ENCODE measurements at regions not wholly inside any gene's neighbourhood (a gene's known extent, or its start where the extent isn't known, plus 50 kb on each side); places are given as distances from the start of the nearest gene placed in this dataset.
"Not testable (repeated sequence)": the region's sequence is repeated elsewhere in the genome, so short reads cannot be mapped to it uniquely, and the experiment has no call there.

DNA sequence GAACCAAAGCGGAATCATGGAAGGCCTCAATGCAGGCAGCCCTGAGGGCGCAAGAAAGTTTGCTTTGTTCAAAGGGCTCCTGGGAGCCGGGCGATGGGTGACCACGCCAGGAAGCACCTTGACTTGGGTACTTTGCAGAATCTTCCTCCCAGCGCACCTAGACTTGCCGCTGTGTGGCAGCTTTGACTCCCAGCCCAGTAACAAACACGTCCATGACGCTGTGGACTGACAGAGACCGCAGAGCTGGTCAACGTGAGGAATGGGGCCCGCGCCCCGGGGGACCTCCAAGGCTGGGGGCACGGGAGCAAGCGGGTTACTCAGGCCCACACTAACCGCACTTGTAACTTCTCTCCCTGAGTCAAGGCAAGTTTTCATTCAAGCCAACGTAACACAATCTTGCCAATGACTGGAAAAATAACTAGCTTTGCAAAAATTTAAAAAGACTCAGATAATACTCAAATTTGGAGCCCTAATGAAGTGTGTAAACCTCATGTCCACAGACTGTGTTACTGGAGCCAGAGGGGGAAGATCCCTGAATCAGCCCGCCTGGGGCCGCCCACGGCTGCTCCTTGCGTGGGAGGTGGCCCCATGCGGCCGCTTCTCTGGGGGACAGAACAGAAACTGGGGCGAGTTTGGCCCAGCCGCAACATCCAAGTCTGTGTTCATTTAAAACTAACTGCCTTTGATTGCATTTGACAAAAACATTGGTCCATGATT is 130.8 kb downstream of the DNAJB6 start:
- DNase-seq: no peak

DNA sequence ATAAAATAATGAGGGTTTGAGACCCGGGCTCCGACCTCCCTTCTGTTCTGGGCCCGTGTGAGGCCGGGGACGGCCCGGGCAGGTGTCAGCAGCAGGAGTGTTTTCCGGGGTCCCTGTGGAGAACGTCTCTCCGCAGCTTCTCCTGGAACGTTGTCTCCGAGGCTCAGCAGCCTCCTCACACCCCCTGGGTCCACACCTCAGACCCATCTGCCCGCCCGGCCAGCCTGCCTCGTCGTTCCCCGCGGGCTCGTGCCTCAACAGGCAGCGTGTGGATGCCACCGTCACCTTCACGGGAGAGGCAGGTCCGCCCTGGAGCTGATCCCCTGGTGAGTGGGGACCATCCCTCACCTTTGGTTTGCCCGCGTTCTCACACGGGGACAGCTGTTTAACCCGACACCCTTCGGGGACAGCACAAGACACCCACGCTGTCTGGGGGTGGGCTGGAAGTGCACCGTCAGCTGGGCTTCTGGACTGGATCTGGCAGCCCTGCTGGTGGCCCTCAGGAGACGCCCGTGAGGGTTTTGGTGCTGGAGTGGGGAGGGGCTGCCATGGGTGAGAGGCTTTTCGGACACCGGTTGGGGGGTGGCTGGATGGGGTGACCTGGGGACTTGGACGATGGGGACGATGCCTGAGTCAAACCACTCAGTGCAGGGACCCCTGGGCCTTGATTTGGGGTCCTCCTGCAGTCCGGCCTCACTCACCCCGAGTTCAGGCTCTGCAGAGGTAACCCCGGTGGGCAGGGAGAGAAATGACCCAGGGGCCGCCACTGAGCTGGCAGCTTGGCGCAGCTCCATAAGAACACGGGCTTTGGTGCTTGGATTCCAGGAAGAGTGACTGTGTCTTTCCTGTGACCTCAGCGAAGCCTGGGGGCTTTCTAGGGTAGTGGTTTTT is 131.7 kb downstream of the DNAJB6 start:
- DNase-seq: no peak

- no peak for DNase-seq
Measured at GRCh38 chr7:157469181-157470016, 132.6 kb downstream of the DNAJB6 start.

- DNase-seq: no peak
Measured at GRCh38 chr7:157470017-157470322, 133.2 kb downstream of the DNAJB6 start.

- DNase-seq: no peak
Measured at GRCh38 chr7:157470701-157471131, 133.9 kb downstream of the DNAJB6 start.

- DNase-seq: no peak
Measured at GRCh38 chr7:157471259-157472125, 134.7 kb downstream of the DNAJB6 start.

GRCh38 chr7:157472311-157473050 is 135.7 kb downstream of the DNAJB6 start:
- DNase-seq: no peak

GRCh38 chr7:157473051-157473569 is 136.3 kb downstream of the DNAJB6 start:
- no peak for DNase-seq

DNA sequence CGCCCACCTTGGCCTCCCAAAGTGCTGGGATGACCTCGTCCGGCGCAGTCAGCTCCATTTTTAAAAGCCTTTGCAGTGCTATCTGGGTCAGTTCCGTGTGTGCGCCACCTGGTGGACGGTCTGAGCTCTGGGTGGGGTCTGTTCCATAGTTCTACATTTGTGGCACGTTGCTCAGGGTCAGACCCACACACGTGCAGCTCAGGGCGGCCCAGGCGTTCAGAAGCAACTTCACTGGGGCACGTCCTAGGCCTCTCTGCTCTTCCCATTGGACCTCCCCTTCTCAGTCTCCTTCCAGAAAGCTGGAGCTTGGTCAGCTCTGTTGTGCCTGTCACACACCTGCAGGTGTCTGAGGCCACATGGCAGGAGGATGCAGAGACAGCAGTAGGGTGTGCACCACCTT is 137.9 kb downstream of the DNAJB6 start:
- DNase-seq: peak; percentile 18

GRCh38 chr7:157475095-157475494 is 138.3 kb downstream of the DNAJB6 start:
- no peak for DNase-seq

- no peak for DNase-seq
Measured at GRCh38 chr7:157475601-157476000, 138.8 kb downstream of the DNAJB6 start.

GRCh38 chr7:157476201-157476600 is 139.4 kb downstream of the DNAJB6 start:
- no peak for DNase-seq

DNA sequence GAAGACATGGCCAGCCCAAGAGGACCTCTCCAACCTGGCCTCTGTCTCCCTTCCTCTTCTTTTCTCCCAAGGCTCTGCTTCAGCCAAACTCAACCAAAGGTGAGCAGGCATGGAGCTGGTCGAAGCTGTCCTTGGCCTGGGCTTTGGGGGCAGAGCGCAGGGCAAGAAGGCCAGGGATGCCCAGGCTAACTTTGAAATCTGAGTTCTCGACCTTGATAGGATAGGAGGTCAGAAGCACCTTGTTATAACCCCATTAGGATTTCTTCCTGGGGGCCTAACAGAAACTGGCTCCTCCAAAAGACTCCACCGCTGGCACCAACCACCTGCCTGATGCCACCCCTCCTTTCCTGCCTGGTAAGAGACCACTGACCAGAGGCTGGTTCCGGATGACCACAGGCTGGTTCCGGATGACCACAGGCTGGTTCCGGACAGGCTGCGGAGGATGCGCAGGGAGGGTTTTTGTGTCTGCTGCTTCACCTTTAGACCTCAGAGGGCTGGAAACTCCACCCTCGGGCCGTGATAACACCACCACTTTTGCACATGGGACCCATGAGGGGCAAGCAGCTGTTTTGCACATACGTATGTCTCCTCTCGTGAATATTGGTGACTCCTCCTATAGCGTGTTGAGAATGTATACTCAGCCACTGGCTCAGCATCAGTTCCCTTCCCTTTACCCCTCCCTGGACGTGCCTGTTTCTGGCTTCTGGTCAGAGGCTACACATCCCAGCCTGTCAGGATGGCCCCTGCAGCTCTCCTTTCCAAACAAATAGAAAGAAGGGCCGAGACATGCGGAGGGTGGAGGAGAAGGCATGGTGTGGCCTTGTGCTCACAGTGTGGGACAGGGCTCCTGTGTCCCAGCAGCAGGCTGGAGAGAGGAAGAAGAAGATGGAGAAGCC is 140.1 kb downstream of the DNAJB6 start:
- DNase-seq: no peak

GRCh38 chr7:157477550-157478212 is 140.9 kb downstream of the DNAJB6 start:
- DNase-seq: no peak

DNA sequence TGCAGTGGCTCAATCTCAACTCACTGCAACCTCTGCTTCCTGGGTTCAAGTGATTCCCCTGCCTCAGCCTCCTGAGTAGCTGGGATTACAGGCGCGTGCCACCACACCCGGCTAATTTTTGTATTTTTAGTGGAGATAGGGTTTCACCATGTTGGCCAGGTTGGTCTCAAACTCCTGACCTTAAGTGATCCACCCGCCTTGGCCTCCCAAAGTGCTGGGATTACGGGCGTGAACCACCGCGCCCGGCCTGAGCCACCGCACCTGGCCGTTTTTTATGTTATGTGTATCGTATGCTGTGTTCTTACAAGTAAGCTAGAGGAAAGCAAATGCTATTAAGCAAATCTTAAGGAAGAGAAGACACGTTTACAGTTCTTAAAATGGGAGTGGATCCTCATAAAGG is 141.8 kb downstream of the DNAJB6 start:
- not testable (repeated sequence) for DNase-seq

- DNase-seq: no peak
Measured at GRCh38 chr7:157479326-157479725, 142.5 kb downstream of the DNAJB6 start.

DNA sequence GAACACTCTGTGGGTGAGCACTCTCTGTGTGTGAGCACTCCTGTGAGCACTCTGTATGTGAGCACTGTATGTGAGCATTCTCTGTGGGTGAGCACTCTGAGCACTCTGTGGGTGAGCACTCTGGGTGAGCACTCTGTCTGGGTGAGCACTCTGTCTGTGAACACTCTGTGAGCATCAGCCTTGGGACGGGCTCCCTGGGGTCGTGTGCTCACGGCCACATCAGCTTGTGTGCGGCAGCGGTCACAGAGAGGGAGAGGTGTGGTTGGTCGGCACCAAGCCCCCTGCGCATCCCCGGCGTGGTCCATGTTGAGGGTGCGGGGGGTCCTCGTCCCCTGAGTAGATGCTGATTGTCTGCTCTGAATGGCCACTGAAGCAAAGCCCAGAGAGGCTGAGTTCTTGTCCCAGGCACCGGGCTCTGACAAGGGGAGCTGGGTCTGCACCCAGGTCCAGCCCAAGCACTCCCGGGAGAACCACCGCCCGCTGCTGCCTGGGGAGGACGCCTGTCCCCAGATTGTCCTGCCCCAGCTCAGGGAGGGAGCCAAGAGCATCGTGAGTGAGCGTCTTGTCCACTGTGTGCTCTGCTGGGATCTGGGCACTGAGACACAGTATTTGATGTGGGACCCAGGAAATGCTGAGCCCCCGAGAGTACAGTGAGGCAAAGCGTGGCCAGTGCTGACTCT is 143.7 kb downstream of the DNAJB6 start:
- no peak for DNase-seq

- DNase-seq: no peak
Measured at GRCh38 chr7:157481389-157481788, 144.6 kb downstream of the DNAJB6 start.

DNA sequence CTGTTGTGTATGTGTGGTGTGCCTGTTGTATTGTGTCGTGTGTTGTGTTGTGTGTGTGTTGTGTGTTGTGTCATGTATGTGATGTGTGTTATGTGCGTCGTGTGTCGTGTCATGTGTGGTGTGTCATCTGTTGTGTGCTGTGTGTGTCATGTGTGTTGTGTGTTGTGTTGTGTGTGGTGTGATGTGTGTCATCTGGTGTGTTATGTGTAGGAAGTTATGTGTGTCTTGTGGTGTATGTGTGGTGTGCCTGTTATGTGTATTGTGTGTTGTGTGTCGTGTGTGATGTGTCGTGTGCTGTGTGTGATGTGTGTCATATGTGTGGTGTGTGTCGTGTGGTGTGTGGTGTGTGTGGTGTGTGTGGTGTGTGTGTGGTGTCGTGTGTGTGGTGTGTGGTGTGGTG is 145.2 kb downstream of the DNAJB6 start:
- no peak for DNase-seq

Data from EL (cell line).